Neural cell (in vitro differentiated cells): ENCODE measurements at regions not wholly inside any gene's neighbourhood (a gene's known extent, or its start where the extent isn't known, plus 50 kb on each side); places are given as distances from the start of the nearest gene placed in this dataset.

Source experiments
- H2AFZ ChIP-seq: fragments of 200-600, 300-800 bp; sonication (generic), shearing (Covaris generic); 2 replicates; pipeline ENCODE4 v1.6.0; 2014; ENCODE audit warnings: low read depth, mild to moderate bottlenecking, antibody characterized with exemption, low read length, moderate library complexity
- H3F3A ChIP-seq: fragments of 200-600 bp; shearing (Covaris generic); 2 replicates; pipeline ENCODE4 v1.6.1; 2016; ENCODE audit warnings: mild to moderate bottlenecking, moderate library complexity, mixed read lengths, antibody characterized with exemption, low read length; ENCODE audit not compliant: insufficient read depth, poor library complexity, severe bottlenecking
- H3K27ac ChIP-seq: fragments of 200-600, 300-800 bp; sonication (generic), shearing (Covaris generic); 2 replicates; pipeline ENCODE4 v1.5.1; 2014; ENCODE audit warnings: mild to moderate bottlenecking, low read length, moderate library complexity
- H3K27me3 ChIP-seq: fragments of 300-800, 200-600 bp; sonication (generic), shearing (Covaris generic); 2 replicates; pipeline ENCODE4 v1.6.0; 2014; ENCODE audit warnings: mild to moderate bottlenecking, low read depth, low read length, moderate library complexity; ENCODE audit not compliant: insufficient read depth
- H3K36me3 ChIP-seq: fragments of 300-800, 200-600 bp; sonication (generic), shearing (Covaris generic); 2 replicates; pipeline ENCODE4 v1.5.1; 2014; ENCODE audit warnings: mild to moderate bottlenecking, antibody characterized with exemption, low read length, moderate library complexity; ENCODE audit not compliant: insufficient read depth
- H3K4me2 ChIP-seq: fragments of 300-800, 200-600 bp; sonication (generic), shearing (Covaris generic); 2 replicates; pipeline ENCODE4 v1.6.0; 2014; ENCODE audit warnings: mild to moderate bottlenecking, low read length
- H3K4me3 ChIP-seq: fragments of 300-800, 200-600 bp; sonication (generic), shearing (Covaris generic); 2 replicates; pipeline ENCODE4 v1.5.1; 2014; ENCODE audit warnings: mild to moderate bottlenecking, low read length, moderate library complexity
- H3K79me2 ChIP-seq: fragments of 200-600 bp; shearing (Covaris generic); replicated peaks from 2 replicates; pipeline ENCODE4 v1.6.0; 2014; ENCODE audit warnings: mild to moderate bottlenecking, low read length, moderate library complexity; ENCODE audit not compliant: insufficient read depth
- H3K9ac ChIP-seq: fragments of 300-800, 200-600 bp; sonication (generic), shearing (Covaris generic); 2 replicates; pipeline ENCODE4 v1.6.1; 2016; ENCODE audit warnings: mild to moderate bottlenecking, low read length, mixed read lengths
- H3K9me2 ChIP-seq: fragments of 200-600 bp; shearing (Covaris generic); 2 replicates; pipeline ENCODE4 v1.6.1; 2016; ENCODE audit warnings: mild to moderate bottlenecking, low read length, mixed read lengths; ENCODE audit not compliant: insufficient read depth
- H3K9me3 ChIP-seq: fragments of 200-600, 300-800 bp; sonication (generic), shearing (Covaris generic); 2 replicates; pipeline ENCODE4 v1.6.1; 2016; ENCODE audit warnings: mild to moderate bottlenecking, mixed run types, low read length, moderate library complexity, mixed read lengths
- H4K20me1 ChIP-seq: fragments of 200-600 bp; shearing (Covaris generic); 2 replicates; pipeline ENCODE4 v1.6.1; 2016; ENCODE audit warnings: mild to moderate bottlenecking, mixed run types; ENCODE audit not compliant: insufficient read depth
- CTCF ChIP-seq: fragments of 450-650 bp; IDR thresholded peaks from 2 replicates; pipeline ENCODE4 v1.5.1; 2014; ENCODE audit warnings: antibody characterized with exemption, mild to moderate bottlenecking, moderate library complexity; ENCODE audit not compliant: poor library complexity, severe bottlenecking
- EP300 ChIP-seq: fragments of 450-650 bp; conservative IDR thresholded peaks from 2 replicates; pipeline ENCODE4 v1.6.1; 2014; ENCODE audit warnings: antibody characterized with exemption, mild to moderate bottlenecking, moderate library complexity; ENCODE audit not compliant: poor library complexity, severe bottlenecking
- EZH2 ChIP-seq: fragments of 200-600, 300-800 bp; shearing (Covaris generic), sonication (generic); IDR thresholded peaks from 2 replicates; pipeline ENCODE4 v1.6.1; 2014; ENCODE audit warnings: antibody characterized with exemption, low read length, borderline replicate concordance, mild to moderate bottlenecking; ENCODE audit not compliant: insufficient read depth, poor library complexity, severe bottlenecking
- MXI1 ChIP-seq: fragments of 450-650 bp; conservative IDR thresholded peaks from 2 replicates; pipeline ENCODE4 v1.6.1; 2014; ENCODE audit warnings: antibody characterized with exemption, mild to moderate bottlenecking; ENCODE audit not compliant: poor library complexity, severe bottlenecking
- POLR2AphosphoS5 ChIP-seq: IDR thresholded peaks from 2 replicates; pipeline ENCODE4 v1.6.1; 2012
- RAD21 ChIP-seq: fragments of 450-650 bp; conservative IDR thresholded peaks from 2 replicates; pipeline ENCODE4 v1.6.1; 2014; ENCODE audit warnings: antibody characterized with exemption, mild to moderate bottlenecking, moderate library complexity
- REST ChIP-seq: IDR thresholded peaks from 2 replicates; pipeline ENCODE4 v1.6.1; 2012; ENCODE audit warnings: borderline replicate concordance
- SMC3 ChIP-seq: fragments of 450-650 bp; conservative IDR thresholded peaks from 2 replicates; pipeline ENCODE4 v1.6.1; 2014; ENCODE audit warnings: antibody characterized with exemption, mild to moderate bottlenecking, moderate library complexity; ENCODE audit not compliant: poor library complexity
- TAF1 ChIP-seq: IDR thresholded peaks from 2 replicates; pipeline ENCODE4 v1.6.1; 2012; ENCODE audit warnings: low read depth

- TF ChIP-seq CTCF, result no peak
- TF ChIP-seq EP300, result no peak
- TF ChIP-seq POLR2AphosphoS5, result no peak
- TF ChIP-seq EZH2, result no peak
- TF ChIP-seq SMC3, result no peak
- no peak for TF ChIP-seq MXI1
- no peak for TF ChIP-seq TAF1
- no peak for TF ChIP-seq REST
- H4K20me1 ChIP-seq, result no peaks in the 10 kb centered on the region
- no peaks in the 10 kb centered on the region for H3K27me3 ChIP-seq
- no peaks in the 10 kb centered on the region for H3K79me2 ChIP-seq
- H3K36me3 ChIP-seq, result no peaks in the 10 kb centered on the region
- no peaks in the 10 kb centered on the region for H3K9me3 ChIP-seq
- H3F3A ChIP-seq, result no peaks in the 10 kb centered on the region
- H3K9me2 ChIP-seq, result no peaks in the 10 kb centered on the region
- H3K4me2 ChIP-seq, result no peak overlapping the region
- H3K27ac ChIP-seq, result no peak overlapping the region
- no peak overlapping the region for H3K4me3 ChIP-seq
- H2AFZ ChIP-seq, result no peak overlapping the region
- H3K9ac ChIP-seq, result no peak overlapping the region
Observed at GRCh38 chr7:41786404-41786803, 83.5 kb upstream of the INHBA start.

- H2AFZ ChIP-seq, result no peak overlapping the region
- no peaks in the 10 kb centered on the region for H4K20me1 ChIP-seq
- H3K4me2 ChIP-seq, result no peak overlapping the region
- no peaks in the 10 kb centered on the region for H3K36me3 ChIP-seq
- H3K9me3 ChIP-seq, result no peaks in the 10 kb centered on the region
- TF ChIP-seq RAD21 (no peak), EP300 (no peak), SMC3 (no peak), MXI1 (no peak), TAF1 (no peak), CTCF (no peak), EZH2 (no peak), POLR2AphosphoS5 (no peak), REST (no peak)
- no peak overlapping the region for H3K9ac ChIP-seq
- no peaks in the 10 kb centered on the region for H3K79me2 ChIP-seq
- no peak overlapping the region for H3K4me3 ChIP-seq
- no peaks in the 10 kb centered on the region for H3K9me2 ChIP-seq
- no peaks in the 10 kb centered on the region for H3K27me3 ChIP-seq
- no peaks in the 10 kb centered on the region for H3F3A ChIP-seq
- no peak overlapping the region for H3K27ac ChIP-seq
Observed at GRCh38 chr7:41785840-41786239, 83.0 kb upstream of the INHBA start.
